ENCODE measurements at regions not wholly inside any gene's neighbourhood (a gene's known extent, or its start where the extent isn't known, plus 50 kb on each side); places are given as distances from the start of the nearest gene placed in this dataset.

GRCh38 chr14:26380637-26381036 lies 217.2 kb downstream of the NOVA1 start (continued):
- no peak for TF ChIP-seq BCLAF1 (IDR thresholded peaks at IDR 0.05; ENCODE audit: borderline replicate concordance in 1 of 2, control insufficient read depth in 1 of 2, low read depth in 2 of 2, low read length in 1 of 2)
- no peak for TF ChIP-seq CEBPG (CRISPR knock-in tag; IDR thresholded peaks at IDR 0.05)
- no peak for TF ChIP-seq CEBPG (tag; conservative IDR thresholded peaks at IDR 0.05 in 1 of 2, IDR thresholded peaks at IDR 0.05 in 1 of 2)

GRCh38 chr14:26379951-26380350 lies 217.9 kb downstream of the NOVA1 start:
- H3K4me1 ChIP-seq (replicated peaks in 1 of 2; ENCODE audit: control insufficient read depth in 2 of 2, insufficient read depth in 2 of 2, low read length in 2 of 2), result no peaks in the 10 kb centered on the region
- no peaks in the 10 kb centered on the region for H3K27me3 ChIP-seq (ENCODE audit: control insufficient read depth in 2 of 2, insufficient read depth in 2 of 2, low read length in 2 of 2)
- no peaks in the 10 kb centered on the region for H4K20me1 ChIP-seq (replicated peaks; ENCODE audit: control insufficient read depth, insufficient read depth, low read length)
- intact Hi-C loops (cut with micrococcal nuclease), result no loop called here
- no peaks in the 10 kb centered on the region for H3K36me3 ChIP-seq (ENCODE audit: control insufficient read depth, insufficient read depth, low read length)
- no TSS peak for BruUV-seq (replicated peaks)
- TF ChIP-seq FOSL1 (tag; conservative IDR thresholded peaks at IDR 0.05), result no peak
- no peak for TF ChIP-seq RBM25 (IDR thresholded peaks at IDR 0.05; ENCODE audit: low read depth, low read length, severe bottlenecking)
- no peak for TF ChIP-seq COPS2 (conservative IDR thresholded peaks at IDR 0.05)
- H3K9me3 ChIP-seq (replicated peaks; ENCODE audit: control insufficient read depth, insufficient read depth, low read depth, low read length), result no peaks in the 10 kb centered on the region
- POLR2A ChIA-PET, result no interaction called here
- ATAC-seq (no peak), FAIRE-seq (no peak), DNase-seq (ENCODE audit: extremely low read depth in 1 of 4, low spot score in 3 of 4) (no peak)
- 10% methylated on average over 1 of the region's 1 CpG for WGBS (ENCODE audit: insufficient coverage, low coverage, missing lambda C conversion rate)
- H3K9me1 ChIP-seq (ENCODE audit: control insufficient read depth, insufficient read depth, low read length), result no peaks in the 10 kb centered on the region
- CTCF ChIA-PET (ENCODE audit: low intra/inter-chr PET ratio), result no interaction called here
- no peaks in the 10 kb centered on the region for H3K79me2 ChIP-seq (ENCODE audit: control insufficient read depth, insufficient read depth, low read length)
- in situ Hi-C loops (cut with MboI), result no loop called here
- H3K27ac ChIP-seq (ENCODE audit: extremely low read depth, low read depth, low read length), result no peak overlapping the region
- H2AFZ ChIP-seq (ENCODE audit: low read depth, low read length), result no peak overlapping the region
- H3K4me3 ChIP-seq, result no peak overlapping the region
- H3K9ac ChIP-seq (ENCODE audit: insufficient read depth in 1 of 2, low read depth in 2 of 2, low read length in 2 of 2), result no peak overlapping the region
- H3K4me2 ChIP-seq (ENCODE audit: insufficient read depth, low read length), result no peak overlapping the region

All from K562 (cell line).